GM12872 (cell line): ENCODE measurements at regions not wholly inside any gene's neighbourhood (a gene's known extent, or its start where the extent isn't known, plus 50 kb on each side); places are given as distances from the start of the nearest gene placed in this dataset.

Source experiments
- TF ChIP-seq, protein P1 (sequence below): IDR thresholded peaks from 3 replicates; pipeline ENCODE4 v1.5.1; 2011; ENCODE audit warnings: low read depth, mild to moderate bottlenecking, low read length, moderate library complexity; ENCODE audit not compliant: insufficient read depth

- TF ChIP-seq, protein P1, sequence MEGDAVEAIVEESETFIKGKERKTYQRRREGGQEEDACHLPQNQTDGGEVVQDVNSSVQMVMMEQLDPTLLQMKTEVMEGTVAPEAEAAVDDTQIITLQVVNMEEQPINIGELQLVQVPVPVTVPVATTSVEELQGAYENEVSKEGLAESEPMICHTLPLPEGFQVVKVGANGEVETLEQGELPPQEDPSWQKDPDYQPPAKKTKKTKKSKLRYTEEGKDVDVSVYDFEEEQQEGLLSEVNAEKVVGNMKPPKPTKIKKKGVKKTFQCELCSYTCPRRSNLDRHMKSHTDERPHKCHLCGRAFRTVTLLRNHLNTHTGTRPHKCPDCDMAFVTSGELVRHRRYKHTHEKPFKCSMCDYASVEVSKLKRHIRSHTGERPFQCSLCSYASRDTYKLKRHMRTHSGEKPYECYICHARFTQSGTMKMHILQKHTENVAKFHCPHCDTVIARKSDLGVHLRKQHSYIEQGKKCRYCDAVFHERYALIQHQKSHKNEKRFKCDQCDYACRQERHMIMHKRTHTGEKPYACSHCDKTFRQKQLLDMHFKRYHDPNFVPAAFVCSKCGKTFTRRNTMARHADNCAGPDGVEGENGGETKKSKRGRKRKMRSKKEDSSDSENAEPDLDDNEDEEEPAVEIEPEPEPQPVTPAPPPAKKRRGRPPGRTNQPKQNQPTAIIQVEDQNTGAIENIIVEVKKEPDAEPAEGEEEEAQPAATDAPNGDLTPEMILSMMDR = no peak
These were observed 322.6 kb upstream of the SEMA3D start for GRCh38 chr7:85509476-85509875.

DNA sequence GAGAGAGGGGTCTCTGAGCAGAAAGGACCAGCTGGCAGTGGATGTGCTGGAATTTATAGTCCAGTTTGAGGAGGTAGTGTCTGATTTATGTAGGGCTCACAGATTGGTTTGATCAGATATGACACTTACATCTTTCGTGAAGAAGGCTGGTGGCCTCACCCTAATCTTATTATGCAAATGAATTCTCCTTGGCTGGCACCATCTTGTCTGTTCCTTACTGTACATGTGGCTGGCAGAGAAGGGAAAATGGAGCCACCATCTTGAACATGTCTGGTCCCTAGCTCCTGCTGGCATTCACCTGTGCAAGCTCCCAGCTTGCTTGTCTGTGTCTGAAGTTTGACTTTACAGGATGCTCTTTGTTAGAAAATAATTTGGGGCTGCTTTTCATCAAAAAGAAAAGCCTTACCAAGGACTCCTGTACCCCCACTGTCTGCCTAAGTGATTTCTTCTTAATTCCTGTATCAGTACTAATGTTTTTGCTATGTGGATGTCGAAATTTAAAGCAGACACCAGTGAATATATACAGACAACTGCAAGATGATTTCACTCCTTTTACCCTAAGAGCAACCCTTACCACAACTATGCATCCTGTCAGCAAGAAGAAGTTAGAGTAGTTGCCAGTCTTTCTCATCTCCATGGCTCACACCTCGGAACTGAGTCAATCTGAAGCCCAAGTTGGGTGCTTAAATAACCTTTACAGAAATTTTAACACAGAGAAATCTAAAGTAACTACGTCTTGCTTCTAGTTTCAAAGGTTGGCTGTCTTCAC, 322.0 kb upstream of the SEMA3D start:
- TF ChIP-seq, protein P1 = no peak

- TF ChIP-seq, protein P1 = no peak
These were observed 311.2 kb upstream of the SEMA3D start for GRCh38 chr7:85498031-85498430.

DNA sequence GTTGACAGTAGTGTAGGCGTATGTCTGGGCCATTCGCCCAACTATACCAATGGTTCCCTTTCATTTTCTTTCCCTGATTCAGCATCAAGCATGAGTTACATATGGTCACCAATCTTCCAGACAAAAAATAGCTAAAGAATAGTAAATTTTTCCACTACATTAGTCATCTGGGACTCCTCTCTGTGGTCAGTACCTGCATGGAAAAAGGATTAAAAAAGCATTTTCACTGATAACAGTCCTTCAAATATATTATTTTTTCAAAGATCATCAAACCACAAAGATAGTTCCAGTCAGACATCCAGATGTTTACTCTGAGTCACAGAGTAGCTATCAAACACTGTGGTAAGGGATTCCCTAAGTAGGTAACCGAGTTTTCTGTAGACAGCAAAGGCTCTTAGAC, 302.6 kb upstream of the SEMA3D start:
- TF ChIP-seq, protein P1 = no peak

DNA sequence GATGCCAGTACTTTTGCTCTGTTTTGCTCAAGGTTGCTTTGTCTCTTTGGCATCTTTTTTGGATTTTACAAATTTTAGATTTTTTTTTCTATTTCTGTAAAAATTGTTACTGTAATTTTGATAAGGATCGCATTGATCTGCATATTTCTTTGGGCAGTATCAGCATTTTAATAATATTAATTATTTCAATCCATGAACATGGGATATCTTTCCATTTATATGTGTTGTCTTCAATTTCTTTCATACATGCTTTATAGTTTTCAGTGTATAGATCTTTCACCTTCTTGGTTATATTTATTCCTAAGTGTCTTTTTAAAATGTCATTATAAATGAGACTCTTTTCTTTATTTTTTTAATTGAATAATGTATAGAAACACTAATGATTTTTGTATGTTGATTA, 301.6 kb upstream of the SEMA3D start:
- TF ChIP-seq, protein P1 = no peak

GRCh38 chr7:85483177-85483576, 296.3 kb upstream of the SEMA3D start:
- TF ChIP-seq, protein P1 = no peak

DNA sequence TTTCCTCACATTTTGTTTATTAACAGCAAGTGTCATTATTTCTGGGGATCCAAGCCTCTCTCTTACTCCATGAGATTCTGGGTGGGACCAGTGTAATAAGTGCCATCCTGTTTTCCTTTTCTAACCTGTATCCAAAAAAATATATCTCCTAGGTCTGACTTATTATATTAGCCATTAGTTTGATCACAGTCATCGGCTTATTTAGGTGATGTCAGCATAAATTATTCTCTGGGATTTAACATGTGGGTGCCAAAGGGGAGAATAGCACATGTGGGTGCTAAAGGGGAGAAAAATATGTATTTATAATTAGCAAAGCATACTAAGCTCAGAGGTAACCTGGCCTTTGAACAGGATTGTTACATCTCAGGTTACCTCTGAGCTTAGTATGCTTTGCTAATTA, 293.8 kb upstream of the SEMA3D start:
- TF ChIP-seq, protein P1 = no peak
